ENCODE measurements at regions not wholly inside any gene's neighbourhood (a gene's known extent, or its start where the extent isn't known, plus 50 kb on each side); places are given as distances from the start of the nearest gene placed in this dataset.

GRCh38 chr9:100869326-100869725 is 159.2 kb upstream of the PLPPR1 start (continued):
- TF ChIP-seq CTCF (IDR thresholded peaks at IDR 0.05) (no peak), JUND (IDR thresholded peaks at IDR 0.05) (no peak), TAF1 (IDR thresholded peaks at IDR 0.05; ENCODE audit: borderline replicate concordance, low read depth, low read length) (no peak), RXRA (IDR thresholded peaks at IDR 0.05; ENCODE audit: borderline replicate concordance, low read depth) (no peak), GATA2 (CRISPR knock-in tag; IDR thresholded peaks at IDR 0.05) (no peak), RFX5 (IDR thresholded peaks at IDR 0.05; ENCODE audit: low read length) (no peak), MAX (IDR thresholded peaks at IDR 0.05; ENCODE audit: low read depth) (no peak)
- TF ChIP-seq, protein P1, sequence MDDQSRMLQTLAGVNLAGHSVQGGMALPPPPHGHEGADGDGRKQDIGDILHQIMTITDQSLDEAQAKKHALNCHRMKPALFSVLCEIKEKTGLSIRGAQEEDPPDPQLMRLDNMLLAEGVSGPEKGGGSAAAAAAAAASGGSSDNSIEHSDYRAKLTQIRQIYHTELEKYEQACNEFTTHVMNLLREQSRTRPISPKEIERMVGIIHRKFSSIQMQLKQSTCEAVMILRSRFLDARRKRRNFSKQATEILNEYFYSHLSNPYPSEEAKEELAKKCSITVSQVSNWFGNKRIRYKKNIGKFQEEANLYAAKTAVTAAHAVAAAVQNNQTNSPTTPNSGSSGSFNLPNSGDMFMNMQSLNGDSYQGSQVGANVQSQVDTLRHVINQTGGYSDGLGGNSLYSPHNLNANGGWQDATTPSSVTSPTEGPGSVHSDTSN (IDR thresholded peaks at IDR 0.05): no peak

DNA sequence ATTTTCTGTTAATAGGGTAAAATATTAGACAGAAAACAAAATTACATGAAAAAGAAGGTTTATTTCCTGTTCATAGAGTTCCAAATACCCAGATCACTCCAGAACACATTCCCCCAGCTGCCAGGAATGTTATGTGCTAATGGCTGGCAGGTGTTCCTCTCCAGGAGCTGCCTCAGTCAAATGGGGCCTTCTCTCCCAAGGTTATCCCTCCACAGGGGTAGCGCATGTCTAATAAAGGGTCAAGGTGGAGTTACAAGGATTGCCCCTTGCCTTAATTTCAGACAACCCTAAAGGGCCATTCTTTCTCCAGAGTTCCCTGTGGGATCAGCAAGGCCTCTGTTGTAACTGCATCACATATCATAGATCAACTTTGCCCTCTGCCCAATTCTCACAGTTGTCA is 148.6 kb upstream of the PLPPR1 start:
- no peak overlapping the region for H3K4me2 ChIP-seq
- TF ChIP-seq MEF2A (IDR thresholded peaks at IDR 0.05; ENCODE audit: borderline replicate concordance, low read depth): no peak
- no peak for TF ChIP-seq RCOR1 (IDR thresholded peaks at IDR 0.05; ENCODE audit: low read length)
- no peak for TF ChIP-seq GABPA (IDR thresholded peaks at IDR 0.05; ENCODE audit: low read depth)
- no peak for TF ChIP-seq JUND (IDR thresholded peaks at IDR 0.05)
- no peak for TF ChIP-seq TEAD4 (IDR thresholded peaks at IDR 0.05; ENCODE audit: borderline replicate concordance, insufficient read depth)
- TF ChIP-seq MXI1 (IDR thresholded peaks at IDR 0.05; ENCODE audit: low read depth, low read length): no peak
- TF ChIP-seq RXRA (IDR thresholded peaks at IDR 0.05; ENCODE audit: borderline replicate concordance, low read depth): no peak
- TF ChIP-seq TCF12 (IDR thresholded peaks at IDR 0.05): no peak
- no peak for TF ChIP-seq FOSL2 (IDR thresholded peaks at IDR 0.05; ENCODE audit: borderline replicate concordance, low read depth)
- TF ChIP-seq, protein P2, sequence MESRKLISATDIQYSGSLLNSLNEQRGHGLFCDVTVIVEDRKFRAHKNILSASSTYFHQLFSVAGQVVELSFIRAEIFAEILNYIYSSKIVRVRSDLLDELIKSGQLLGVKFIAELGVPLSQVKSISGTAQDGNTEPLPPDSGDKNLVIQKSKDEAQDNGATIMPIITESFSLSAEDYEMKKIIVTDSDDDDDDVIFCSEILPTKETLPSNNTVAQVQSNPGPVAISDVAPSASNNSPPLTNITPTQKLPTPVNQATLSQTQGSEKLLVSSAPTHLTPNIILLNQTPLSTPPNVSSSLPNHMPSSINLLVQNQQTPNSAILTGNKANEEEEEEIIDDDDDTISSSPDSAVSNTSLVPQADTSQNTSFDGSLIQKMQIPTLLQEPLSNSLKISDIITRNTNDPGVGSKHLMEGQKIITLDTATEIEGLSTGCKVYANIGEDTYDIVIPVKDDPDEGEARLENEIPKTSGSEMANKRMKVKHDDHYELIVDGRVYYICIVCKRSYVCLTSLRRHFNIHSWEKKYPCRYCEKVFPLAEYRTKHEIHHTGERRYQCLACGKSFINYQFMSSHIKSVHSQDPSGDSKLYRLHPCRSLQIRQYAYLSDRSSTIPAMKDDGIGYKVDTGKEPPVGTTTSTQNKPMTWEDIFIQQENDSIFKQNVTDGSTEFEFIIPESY (IDR thresholded peaks at IDR 0.05; ENCODE audit: borderline replicate concordance, low read depth): no peak
- TF ChIP-seq CTCF (IDR thresholded peaks at IDR 0.05): no peak
- TF ChIP-seq, protein P3, sequence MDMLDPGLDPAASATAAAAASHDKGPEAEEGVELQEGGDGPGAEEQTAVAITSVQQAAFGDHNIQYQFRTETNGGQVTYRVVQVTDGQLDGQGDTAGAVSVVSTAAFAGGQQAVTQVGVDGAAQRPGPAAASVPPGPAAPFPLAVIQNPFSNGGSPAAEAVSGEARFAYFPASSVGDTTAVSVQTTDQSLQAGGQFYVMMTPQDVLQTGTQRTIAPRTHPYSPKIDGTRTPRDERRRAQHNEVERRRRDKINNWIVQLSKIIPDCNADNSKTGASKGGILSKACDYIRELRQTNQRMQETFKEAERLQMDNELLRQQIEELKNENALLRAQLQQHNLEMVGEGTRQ (IDR thresholded peaks at IDR 0.05; ENCODE audit: borderline replicate concordance, low read depth, low read length): no peak
- no peak for DNase-seq
- H3K79me2 ChIP-seq (ENCODE audit: insufficient read depth): no peaks in the 10 kb centered on the region
- CTCF ChIA-PET: no interaction called here
- H3K27me3 ChIP-seq (ENCODE audit: insufficient read depth): no peaks in the 10 kb centered on the region
- WGBS (ENCODE audit: low lambda C conversion rate): 9% methylated on average over 1 of the region's 1 CpG
- no peak overlapping the region for H3K27ac ChIP-seq (ENCODE audit: low read depth in 2 of 2, low read length in 1 of 2)
- H3K4me3 ChIP-seq (ENCODE audit: low read depth in 2 of 2, low read length in 1 of 2): no peak overlapping the region
- no peak overlapping the region for H3K9ac ChIP-seq
- no peaks in the 10 kb centered on the region for H3K9me3 ChIP-seq
- H3K36me3 ChIP-seq (replicated peaks in 1 of 2; ENCODE audit: control insufficient read depth in 1 of 2, insufficient read depth in 2 of 2, low read length in 1 of 2): no peaks in the 10 kb centered on the region
- H3K9me2 ChIP-seq: no peaks in the 10 kb centered on the region
- no peaks in the 10 kb centered on the region for H3K4me1 ChIP-seq (ENCODE audit: control insufficient read depth in 1 of 2, insufficient read depth in 2 of 2, low read depth in 1 of 2, low read length in 1 of 2)
- no peaks in the 10 kb centered on the region for H4K20me1 ChIP-seq (ENCODE audit: insufficient read depth)
- POLR2A ChIA-PET: no interaction called here
- no peak overlapping the region for H2AFZ ChIP-seq (ENCODE audit: low read depth)
- H3F3A ChIP-seq (replicated peaks; ENCODE audit: insufficient read depth): no peaks in the 10 kb centered on the region

Data from SK-N-SH (cell line).